GM21526 (cell line): ENCODE measurements at regions not wholly inside any gene's neighbourhood (a gene's known extent, or its start where the extent isn't known, plus 50 kb on each side); places are given as distances from the start of the nearest gene placed in this dataset.

Source experiments
- ATAC-seq: cut with Tn5 transposase; IDR thresholded peaks from one replicate; pipeline ENCODE4 v1.9.1; 2021; ENCODE audit warnings: moderate library complexity; ENCODE audit not compliant: unreplicated experiment, low FRiP score

DNA sequence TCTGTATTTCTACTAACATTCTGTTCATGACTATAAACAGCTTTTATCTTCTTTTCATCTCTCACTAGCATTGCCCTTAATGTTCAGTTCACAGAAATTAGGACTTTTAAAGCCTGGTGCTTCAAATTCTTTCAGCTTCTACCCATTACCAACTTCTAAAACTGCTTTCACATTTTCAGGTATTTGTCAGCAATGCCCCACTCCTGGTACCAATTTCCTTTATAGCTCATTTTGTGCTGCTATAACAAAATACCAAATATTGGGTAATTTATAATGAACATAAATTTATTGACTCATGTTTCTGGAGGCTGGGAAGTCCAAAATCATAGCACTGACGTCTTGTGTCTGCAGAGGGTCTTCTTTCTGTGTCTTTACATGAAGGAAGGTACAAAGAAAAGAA lies 753.1 kb upstream of the CCDC54 start:
- no peak for ATAC-seq

DNA sequence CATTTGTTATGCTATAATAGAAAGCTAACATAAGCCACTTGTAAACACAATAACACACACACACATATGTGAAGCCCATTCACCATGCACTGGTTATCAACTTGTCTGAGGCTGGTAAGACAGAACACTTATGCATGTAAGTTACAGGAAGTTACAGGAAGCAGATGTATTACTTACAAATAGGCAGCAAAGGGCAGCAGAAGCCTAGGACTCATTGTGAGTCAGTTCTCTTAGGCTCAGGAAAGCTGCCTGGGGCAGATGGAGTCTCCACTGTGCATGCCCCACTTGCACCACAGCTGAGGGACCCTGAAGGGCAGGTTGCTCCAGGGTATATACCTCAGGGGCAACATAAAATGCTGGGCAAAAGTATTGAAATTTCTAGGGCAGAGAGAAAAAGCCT lies 748.8 kb upstream of the CCDC54 start:
- ATAC-seq = no peak

DNA sequence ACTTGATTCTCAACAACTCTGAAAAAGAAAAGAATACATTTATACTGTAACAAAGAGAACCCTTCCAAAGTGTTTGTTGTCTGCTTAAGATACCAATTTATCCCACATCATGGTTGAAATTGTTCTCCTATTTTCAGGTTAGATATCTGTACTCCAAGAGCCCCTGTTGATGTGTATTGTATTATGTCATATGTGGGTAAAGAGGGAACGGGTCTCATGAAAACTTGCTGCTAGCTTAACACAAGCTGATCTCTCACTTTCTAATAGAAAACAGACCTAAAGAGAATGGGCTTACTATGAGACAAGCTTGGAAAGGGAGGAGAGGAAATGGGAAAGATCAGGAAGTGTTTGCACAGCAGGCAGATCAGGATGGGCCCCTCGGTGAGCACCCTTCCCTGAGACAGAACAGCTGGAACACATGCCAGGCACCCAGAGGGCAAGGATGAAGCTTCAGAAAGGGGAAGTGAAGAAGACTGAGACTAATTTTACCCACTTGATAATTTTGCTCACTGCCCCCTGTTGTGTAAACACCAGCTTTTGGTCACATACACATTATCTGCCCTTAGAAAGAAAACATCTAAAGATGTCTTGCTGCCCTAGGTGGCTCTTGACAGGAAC lies 747.9 kb upstream of the CCDC54 start:
- peak; percentile 88 for ATAC-seq

DNA sequence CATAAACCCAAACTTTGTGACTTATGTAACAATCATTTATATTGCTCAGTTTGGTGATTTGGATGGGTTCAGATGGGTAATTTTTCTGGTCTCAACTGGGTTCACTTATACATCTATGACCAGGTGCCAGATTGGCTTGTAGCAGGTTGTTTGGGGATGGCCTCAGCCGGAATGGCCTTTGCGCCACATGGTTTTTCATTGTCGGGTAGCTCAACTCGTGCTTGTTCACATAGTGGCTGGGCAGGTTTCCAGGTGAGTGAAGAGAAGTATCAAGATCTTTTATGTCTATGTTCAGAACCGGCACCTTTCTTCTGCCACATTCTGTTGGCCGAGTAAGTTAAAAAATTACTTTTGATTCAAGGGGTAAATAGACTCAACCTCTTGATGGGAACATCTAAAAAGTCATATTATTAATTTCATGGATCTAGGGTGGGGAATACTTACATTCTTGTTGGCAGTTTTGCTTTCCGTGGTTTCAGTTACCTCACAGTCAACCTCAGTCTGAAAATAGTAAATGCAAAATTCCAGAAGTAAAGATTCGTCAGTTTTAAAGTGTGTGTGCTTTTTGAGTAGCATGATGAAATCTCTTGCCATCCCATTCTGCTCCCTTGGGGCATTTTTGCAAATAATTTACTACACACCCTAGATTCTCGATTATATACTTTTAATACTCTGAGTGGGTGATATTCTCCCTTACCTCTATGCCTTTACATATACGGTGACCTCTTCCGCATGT lies 745.7 kb upstream of the CCDC54 start:
- ATAC-seq = no peak

DNA sequence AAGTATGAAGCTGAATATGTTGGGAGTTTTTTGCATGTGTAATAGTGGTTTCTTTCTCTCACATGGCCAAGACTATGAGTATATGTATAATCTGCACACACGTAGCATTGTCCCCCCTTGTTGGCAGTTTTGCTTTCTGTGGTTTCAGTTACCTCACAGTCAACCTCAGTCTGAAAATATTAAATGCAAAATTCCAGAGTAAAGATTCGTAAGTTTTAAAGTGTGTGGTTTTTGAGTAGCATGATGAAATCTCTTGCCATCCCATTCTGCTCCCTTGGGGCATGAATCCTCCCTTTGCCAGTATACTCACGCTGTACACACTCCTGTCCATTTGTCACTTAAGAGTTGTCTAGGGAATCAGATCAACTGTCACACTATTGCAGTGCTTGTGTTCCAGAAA lies 742.0 kb upstream of the CCDC54 start:
- no peak for ATAC-seq

DNA sequence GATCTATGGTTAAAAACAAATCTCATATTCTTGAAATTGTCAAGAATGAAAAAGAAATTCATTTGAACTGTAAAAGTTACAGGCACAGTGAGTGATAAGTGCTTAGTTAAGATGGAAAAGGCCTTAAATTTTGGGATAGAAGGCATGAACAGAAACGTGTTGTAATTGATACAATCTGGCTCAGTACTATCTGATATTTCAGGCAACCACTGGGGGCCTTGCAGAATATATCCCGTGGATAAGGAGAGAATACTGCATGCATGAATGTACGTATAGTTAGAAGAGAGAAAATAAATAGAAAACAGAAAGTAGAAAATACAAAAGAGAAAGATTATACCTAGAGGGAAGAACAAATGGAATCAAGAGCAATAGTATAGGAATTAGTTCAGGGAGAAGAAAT lies 741.4 kb upstream of the CCDC54 start:
- no peak for ATAC-seq

DNA sequence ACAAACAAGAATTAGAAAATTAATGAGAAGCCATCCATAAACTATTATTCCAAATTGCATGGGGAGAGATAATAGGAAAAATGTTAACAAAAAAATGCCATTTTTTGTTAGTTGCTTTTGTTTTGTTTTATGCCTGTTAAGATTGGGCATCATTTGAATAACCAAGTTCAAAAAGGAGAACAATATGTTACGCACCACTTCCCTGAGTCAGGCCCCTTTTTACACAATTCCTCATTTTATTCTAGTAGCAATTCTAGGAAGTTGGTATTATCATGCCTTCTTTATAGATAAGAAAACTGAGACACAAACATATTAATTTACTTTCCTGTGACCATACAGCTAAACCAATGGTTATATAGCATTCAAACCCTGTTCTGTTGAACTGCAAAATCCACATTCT lies 736.9 kb upstream of the CCDC54 start:
- ATAC-seq = no peak

DNA sequence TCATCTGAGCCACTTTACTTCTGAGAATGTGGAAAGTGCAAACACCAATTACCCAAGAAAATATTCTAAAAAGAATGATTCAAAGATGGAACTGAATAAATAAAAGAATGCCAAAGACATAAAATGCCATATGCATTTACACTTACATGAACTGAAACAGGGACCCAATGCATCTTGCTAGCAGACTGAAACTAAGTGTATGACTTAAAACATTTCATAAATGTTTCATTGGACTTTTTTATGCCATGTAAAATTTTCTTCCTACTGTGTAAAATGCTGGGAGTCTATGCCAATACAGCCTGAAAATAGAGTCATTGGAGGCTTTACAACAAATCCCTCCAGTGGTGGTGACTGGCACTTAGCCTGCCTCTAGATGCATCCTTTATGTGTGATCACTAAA lies 735.1 kb upstream of the CCDC54 start:
- no peak for ATAC-seq

DNA sequence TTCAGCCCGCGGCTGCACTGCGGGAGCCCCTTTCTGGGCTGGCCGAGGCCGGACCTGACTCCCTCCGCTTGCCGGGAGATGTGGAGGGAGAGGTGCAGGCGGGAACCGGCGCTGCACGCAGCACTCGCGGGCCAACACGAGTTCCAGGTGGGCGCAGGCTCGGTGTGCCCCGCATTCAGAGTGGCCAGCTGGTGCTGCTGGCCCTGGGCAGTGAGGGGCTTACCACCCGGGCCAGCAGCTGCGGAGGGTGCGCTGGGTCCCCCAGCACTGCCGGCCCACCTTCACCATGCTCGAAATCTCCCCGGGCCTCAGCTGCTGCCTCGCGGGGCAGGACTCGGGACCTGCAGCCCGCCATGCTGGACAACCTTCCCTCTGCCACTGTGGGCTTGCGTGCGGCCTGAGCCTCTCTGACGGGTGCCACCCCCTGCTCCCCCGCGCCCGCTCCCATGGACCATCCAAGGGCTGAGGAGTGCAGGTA lies 733.5 kb upstream of the CCDC54 start:
- no peak for ATAC-seq

DNA sequence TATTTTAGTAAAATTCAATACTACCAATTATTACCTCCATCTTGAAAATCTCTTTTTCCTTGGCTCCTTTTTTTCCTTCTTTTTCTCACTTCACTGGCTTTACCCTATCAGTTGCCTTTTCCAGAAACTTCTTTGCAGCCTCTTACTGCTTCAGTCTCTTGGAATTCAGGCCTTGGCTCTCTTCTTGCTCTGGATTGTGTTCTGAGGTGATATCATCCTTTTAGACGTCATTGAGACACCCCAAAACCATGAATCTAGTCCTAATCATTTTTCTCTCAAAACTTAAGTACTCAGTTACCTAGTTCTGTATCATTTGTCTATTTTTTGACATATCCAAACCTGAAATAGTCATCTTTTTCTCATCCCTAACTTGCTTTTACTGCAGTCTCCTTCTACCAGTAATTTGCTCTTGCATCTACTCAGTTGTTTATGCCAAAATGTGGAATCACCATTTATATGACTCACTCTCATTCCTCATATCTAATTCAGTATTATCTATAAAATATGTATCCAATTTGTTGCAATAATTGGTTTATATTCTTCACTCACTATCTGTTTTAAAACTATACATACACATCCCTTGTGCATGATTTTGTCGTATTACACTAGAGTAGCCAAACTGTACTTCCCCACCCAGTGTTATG lies 703.2 kb upstream of the CCDC54 start:
- ATAC-seq = no peak

DNA sequence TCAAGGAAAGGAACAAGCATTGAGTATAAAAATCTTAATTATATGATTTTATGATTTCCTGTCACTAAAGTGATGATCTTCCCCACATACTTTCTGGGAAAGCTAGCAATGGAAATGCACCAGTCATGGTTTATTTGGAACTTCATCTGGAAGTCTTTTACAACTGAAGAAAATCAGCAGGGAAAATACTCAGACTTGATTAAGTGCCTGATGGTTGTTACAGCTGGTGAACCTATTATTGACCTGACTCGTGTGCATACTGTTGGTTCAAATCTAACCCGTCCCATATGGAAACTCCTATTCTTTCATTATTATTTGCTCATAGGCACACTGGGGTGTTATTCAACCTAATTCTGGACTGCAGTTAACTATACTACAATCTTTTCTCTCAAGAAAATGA lies 701.8 kb upstream of the CCDC54 start:
- ATAC-seq = no peak

DNA sequence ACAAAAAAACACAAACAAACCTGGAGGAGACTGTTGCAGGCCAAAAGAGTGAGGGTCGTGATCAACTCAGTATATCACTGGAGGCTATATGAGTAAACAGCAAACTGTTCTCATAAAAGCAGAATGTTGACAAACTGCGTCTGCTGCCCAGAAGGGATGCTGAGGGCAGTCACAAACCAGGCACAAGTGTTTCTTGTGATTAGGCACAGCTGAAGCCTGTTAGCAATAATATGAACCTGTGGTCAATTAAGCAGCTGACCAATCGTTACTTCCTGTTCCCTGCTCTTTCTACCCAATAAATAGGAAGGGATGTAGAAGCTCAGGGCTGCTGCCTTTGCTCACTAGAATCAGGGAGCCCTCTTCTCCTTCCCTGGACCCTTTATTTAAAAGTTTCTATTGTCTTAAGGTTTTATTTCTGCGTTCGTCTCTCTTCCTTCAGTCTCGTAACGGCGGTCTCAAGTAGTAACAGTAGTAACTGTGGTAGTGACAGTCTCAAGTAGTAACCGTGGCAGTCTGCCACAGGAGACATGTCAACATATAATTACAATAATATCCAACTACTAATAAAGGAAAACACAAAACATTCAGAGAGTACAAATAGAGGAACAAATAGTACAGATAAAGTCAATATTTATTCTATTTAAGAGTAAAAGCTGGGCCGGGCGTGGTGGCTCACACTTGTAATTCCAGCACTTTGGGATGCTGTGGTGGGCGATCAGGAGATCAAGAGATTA lies 698.4 kb upstream of the CCDC54 start:
- ATAC-seq = no peak

DNA sequence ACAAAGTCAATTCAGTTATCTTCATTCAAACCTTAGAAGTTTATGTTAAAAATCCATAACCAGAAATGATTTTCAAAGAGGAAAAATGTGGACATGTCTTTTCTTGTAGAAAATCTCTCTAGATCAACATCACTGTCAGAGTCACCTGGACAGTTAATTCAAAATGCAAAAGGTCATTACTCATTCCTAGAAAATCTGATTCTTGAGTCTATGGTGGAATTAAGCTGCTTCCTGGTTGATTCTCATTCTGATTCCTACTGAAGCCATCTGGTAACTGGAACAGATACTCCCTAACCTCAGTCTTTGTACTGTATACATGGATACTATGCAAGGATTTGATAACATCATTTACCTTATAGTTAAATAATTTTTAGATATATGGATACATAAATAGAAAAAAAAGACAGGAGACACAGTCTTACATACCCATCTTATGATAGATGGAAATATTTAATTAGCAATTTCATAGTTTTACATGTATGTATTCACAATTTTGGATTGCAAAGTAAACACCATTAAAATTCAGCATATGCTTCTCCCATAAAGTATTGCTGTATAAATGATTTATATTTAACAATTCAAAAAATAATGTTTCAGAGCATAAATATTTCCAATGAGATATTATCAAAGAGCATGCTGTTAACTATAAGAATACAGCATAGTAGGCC lies 693.2 kb upstream of the CCDC54 start:
- ATAC-seq = no peak

DNA sequence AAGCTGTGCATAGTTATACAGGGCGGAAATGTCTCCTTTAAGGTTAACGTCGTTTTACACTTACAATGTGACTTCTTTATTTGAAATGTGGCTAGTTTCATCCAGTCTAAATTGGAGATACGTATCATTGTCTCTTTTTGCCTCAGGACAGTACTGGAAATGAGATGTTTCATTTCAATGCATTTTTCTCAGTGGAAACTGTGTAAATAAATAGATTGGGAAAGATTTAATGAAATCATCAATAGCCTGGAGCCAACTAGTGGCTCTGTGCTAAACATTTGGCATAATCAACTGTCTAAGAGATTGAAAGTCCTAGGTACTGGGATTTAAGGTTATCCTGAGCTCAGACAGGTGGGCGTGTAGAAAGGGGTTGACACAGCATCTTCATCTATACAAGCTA lies 691.5 kb upstream of the CCDC54 start:
- ATAC-seq = no peak

DNA sequence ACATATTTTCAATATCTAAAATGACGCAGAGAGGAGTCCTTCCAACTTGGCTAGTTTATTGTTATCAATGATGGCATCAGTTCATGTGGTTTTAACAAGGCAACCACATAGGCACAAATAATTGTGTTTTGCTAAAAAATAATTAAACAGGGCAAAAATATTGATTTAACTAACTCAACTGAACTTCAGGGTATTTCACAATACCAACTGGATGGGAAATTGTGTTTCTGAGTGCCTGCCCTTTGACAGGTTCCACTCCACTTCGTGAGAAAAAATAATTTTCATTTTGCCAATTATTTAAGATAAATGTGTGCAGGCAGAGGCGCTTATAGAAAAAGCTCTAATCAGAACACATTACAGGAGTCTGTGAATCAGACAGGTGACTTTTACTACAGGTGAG lies 689.3 kb upstream of the CCDC54 start:
- ATAC-seq = no peak

DNA sequence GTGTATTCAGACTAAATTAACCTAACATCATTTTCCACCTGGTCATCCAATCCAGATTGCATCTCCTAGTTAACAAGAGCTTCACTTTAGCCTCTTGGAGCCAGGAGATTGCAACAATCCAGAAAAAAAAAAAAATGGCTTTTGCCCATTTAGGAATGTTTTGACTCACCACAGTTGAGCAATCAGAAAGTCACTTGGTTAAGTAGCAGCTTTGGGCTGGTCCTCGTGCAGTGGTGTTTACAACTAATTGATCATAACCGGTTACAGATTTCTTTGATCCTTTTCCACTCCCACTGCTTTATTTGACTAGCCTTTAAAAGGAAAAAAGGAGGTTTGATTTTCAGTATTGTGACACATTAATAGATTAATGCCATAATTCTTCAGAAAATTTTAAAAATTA lies 688.8 kb upstream of the CCDC54 start:
- ATAC-seq = no peak

DNA sequence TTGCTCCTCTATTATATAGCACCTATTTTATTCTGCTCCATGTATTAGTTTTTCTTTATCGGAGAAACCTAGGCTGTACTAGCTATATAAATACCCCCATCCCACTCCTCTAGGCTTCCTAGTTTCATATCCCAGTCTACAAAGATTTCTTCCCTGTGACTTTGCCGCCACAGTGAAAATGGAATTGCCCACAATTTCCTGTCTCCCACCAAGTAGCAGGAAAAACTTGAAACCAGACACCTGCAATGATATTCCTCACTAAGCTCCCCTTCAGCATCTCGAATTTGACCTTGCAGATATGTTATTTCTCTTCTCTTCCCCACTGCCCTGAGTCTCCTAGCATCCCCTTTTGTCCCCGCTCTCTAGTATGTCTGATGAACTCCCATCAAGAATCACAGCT lies 685.8 kb upstream of the CCDC54 start:
- ATAC-seq = no peak

DNA sequence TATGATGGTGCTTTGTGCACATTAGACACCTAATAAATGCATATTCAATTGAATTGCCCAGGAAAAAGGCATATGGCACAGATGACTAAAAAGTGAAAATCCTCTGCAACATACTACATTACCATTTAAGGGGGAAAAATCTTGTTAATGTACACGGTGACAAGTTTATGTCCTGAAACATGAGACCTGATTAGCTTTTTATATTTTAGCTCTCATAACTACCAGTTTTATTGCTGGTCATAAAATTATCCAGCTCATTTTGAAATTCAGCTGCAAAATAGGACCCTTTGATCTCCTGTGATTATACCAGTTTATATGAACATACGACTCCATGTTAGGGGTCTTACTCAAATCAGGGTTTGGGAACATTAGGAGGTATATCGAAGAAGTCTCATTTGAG lies 684.6 kb upstream of the CCDC54 start:
- ATAC-seq = no peak

DNA sequence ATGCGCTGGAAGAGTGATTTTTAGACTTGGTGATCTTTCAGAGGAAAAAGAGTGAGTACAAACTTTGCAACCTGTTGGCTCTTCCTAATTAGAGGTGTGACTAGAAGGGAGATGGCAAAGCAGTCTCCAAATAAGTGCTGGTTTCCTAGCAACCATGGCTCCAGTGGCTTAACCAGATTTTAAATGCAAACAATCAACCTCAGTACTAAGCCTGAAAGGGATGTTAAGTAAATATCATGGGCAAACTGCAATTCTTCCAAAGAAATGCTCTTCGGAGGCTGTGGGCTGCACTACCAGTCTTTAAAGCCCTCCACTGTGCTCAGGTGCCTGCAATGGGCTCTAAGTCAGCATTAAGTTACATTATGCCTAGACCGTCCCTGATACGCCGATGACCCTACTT lies 678.1 kb upstream of the CCDC54 start:
- ATAC-seq = no peak

DNA sequence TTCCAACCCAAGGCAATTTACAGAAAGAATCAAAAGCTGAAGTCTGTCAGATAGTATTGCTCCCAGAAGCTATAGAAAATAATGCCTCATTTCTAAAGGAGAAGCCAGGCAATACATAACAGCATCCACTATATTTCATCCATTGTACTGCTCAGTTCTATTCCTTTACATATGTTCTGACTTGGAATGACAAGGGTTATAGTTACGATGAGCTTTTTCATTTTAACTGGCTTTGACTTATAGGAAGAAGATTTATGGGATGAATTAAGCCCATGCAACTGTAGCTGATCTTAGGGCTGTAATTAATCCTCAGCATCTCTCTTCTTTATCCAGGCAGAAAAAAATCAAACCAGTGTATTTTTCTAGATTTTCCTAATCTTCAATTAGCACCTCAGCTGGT lies 676.3 kb upstream of the CCDC54 start:
- ATAC-seq = no peak

DNA sequence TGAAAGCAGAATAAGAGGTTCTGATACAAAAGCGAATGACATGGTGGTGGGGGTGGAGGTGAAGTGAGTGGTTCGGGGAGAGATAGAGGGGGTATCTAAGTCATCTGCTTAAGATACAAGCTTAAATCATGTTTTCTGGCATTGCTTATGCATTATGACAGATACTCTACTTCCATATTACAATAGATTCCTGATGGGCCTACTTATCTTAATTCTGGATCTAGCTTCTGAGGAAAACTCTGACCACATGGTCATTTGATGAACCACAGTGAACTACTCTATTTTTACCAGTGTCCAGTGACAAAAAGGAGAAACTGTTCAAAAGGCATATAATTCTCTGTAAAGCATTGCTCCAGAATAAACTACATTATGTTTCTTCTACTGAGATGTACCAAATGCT lies 673.7 kb upstream of the CCDC54 start:
- ATAC-seq = no peak
